Hepatocyte (in vitro differentiated cells): ENCODE measurements at regions not wholly inside any gene's neighbourhood (a gene's known extent, or its start where the extent isn't known, plus 50 kb on each side); places are given as distances from the start of the nearest gene placed in this dataset.

Experiments
- CTCF ChIP-seq: fragments of 200-600 bp; sonication (generic); IDR thresholded peaks from 2 replicates; pipeline ENCODE4 v1.5.1; 2016; ENCODE audit warnings: antibody characterized with exemption, mild to moderate bottlenecking; ENCODE audit not compliant: poor library complexity
- EZH2phosphoT487 ChIP-seq: fragments of 200-600 bp; sonication (generic); IDR thresholded peaks from one replicate; pipeline ENCODE4 v1.6.1; 2018; ENCODE audit warnings: antibody characterized with exemption, mild to moderate bottlenecking, low read depth, moderate library complexity; ENCODE audit not compliant: unreplicated experiment, severe bottlenecking

GRCh38 chr10:26622891-26623290 is 74.6 kb upstream of the PDSS1 start:
- TF ChIP-seq EZH2phosphoT487 (no peak), CTCF (no peak)
